Uterus (tissue), 2 donors: ENCODE measurements at regions not wholly inside any gene's neighbourhood (a gene's known extent, or its start where the extent isn't known, plus 50 kb on each side); places are given as distances from the start of the nearest gene placed in this dataset.

Experiments
- POLR2A ChIP-seq, 2 donors: fragments of 450-650 bp; IDR thresholded peaks; one replicate each; pipeline ENCODE4 v1.6.1; 2016; ENCODE audit warnings: antibody characterized with exemption in 2 of 2, mild to moderate bottlenecking in 1 of 2, moderate library complexity in 1 of 2
- TF ChIP-seq, protein P1 (sequence below), 4 experiments: fragments of 200-600 bp in 2 of 4; fragments of 450-650 bp in 2 of 4; sonication (generic) in 2 of 4; IDR thresholded peaks; one replicate each; pipeline ENCODE4 v1.5.1; 2016 to 2019; ENCODE audit warnings: antibody characterized with exemption in 4 of 4, mild to moderate bottlenecking in 2 of 4, moderate library complexity in 1 of 4

DNA sequence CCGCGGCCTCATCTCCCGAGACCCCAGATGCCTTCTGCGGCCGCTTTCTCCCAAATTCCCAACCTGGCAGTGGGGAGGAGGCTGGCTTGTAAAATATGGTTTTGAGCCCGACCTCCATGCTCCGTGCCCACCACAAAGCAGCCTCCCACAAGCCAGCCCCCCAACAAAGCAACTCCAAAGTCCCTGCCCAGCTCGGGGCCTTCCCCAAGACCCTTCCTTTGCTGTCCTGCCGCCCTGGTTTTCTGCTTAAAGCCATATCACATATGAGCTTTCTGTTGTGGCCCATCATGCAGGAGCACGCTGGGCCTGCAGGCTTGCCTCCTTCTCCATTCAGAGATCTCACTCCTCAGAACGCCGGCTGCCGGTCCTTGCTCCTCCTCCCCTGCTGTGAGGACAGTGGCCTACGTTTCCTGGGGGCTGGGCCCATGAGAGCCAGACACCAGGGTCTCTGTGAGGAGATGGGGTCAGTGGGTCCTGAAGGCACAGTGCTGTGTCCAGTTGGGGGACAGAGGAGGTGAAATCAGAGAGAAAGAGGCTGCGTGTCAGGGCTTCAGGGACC, 680.0 kb downstream of the BRD1 start:
- TF ChIP-seq, protein P1, sequence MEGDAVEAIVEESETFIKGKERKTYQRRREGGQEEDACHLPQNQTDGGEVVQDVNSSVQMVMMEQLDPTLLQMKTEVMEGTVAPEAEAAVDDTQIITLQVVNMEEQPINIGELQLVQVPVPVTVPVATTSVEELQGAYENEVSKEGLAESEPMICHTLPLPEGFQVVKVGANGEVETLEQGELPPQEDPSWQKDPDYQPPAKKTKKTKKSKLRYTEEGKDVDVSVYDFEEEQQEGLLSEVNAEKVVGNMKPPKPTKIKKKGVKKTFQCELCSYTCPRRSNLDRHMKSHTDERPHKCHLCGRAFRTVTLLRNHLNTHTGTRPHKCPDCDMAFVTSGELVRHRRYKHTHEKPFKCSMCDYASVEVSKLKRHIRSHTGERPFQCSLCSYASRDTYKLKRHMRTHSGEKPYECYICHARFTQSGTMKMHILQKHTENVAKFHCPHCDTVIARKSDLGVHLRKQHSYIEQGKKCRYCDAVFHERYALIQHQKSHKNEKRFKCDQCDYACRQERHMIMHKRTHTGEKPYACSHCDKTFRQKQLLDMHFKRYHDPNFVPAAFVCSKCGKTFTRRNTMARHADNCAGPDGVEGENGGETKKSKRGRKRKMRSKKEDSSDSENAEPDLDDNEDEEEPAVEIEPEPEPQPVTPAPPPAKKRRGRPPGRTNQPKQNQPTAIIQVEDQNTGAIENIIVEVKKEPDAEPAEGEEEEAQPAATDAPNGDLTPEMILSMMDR (IDR thresholded peaks at IDR 0.05), result no peak
- TF ChIP-seq POLR2A (IDR thresholded peaks at IDR 0.05), result no peak
